ENCODE measurements at regions not wholly inside any gene's neighbourhood (a gene's known extent, or its start where the extent isn't known, plus 50 kb on each side); places are given as distances from the start of the nearest gene placed in this dataset.

GRCh38 chr2:177029901-177030300 is 182.7 kb upstream of the HNRNPA3 start:
- ChIA-PET POLR2A (no interaction called here), CTCF (no interaction called here)

GRCh38 chr2:177030451-177031105 is 182.0 kb upstream of the HNRNPA3 start:
- CTCF ChIA-PET: no interaction called here
- POLR2A ChIA-PET: no interaction called here

DNA sequence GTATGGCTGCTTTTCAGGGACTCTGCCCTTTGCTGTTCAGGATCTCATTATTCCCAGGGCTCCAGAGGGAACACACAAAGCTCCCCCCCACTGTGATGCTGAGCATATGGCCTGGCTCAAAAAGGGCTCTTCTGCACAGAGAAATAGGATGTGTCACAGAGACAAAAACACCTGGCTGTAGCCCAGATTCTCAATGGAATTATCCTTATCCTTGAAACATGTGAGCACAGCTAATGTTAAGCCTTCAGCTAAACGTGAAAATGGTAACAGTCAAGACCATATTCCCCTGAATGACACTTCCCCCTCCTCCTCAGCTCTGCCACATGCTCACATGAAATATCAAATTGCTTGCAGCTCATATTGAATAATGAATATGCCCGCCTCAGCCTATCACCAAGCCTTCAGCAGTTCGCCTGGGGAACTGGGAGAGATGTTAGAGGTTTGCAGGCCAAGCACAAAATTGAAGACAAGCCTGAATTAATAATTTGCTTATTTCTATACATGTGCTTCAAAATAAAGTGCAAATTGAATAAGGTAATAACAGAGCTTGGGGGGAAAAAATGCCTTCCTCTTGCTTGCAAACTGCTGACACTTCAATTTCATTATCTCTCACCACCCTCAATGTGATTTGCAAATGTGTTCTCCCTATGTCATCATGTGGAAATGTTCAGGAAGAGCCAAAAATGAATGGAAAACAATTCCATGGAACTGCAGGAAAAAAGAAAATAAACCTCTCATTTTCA is 181.0 kb upstream of the HNRNPA3 start:
- ChIA-PET POLR2A (no interaction called here), CTCF (no interaction called here)

GRCh38 chr2:177036747-177037146 is 175.8 kb upstream of the HNRNPA3 start:
- ChIA-PET POLR2A (no interaction called here), CTCF (no interaction called here)

GRCh38 chr2:177037569-177037968 is 175.0 kb upstream of the HNRNPA3 start:
- CTCF ChIA-PET: no interaction called here
- POLR2A ChIA-PET: no interaction called here

- CTCF ChIA-PET: no interaction called here
These were observed 173.7 kb upstream of the HNRNPA3 start for GRCh38 chr2:177038787-177039484.

GRCh38 chr2:177042311-177042710 is 170.3 kb upstream of the HNRNPA3 start:
- POLR2A ChIA-PET: no interaction called here

More at GRCh38 chr2:177038787-177039484, 173.7 kb upstream of the HNRNPA3 start:
- POLR2A ChIA-PET: no interaction called here

GRCh38 chr2:177044671-177045070 is 167.9 kb upstream of the HNRNPA3 start:
- ChIA-PET CTCF (no interaction called here), POLR2A (no interaction called here)

More at GRCh38 chr2:177042311-177042710, 170.3 kb upstream of the HNRNPA3 start:
- CTCF ChIA-PET: no interaction called here

- CTCF ChIA-PET: no interaction called here
- POLR2A ChIA-PET: no interaction called here
These were observed 163.6 kb upstream of the HNRNPA3 start for GRCh38 chr2:177048981-177049380.

GRCh38 chr2:177051278-177051677 is 161.3 kb upstream of the HNRNPA3 start:
- CTCF ChIA-PET: interaction anchor here (0.7 to 1.0 kb wide), 2 partner anchors 10 to 437 kb away, joined by 3 read pairs; no protein-coding TSS in a partner anchor
- POLR2A ChIA-PET: no interaction called here

GRCh38 chr2:177052471-177052870 is 160.1 kb upstream of the HNRNPA3 start:
- CTCF ChIA-PET: no interaction called here
- POLR2A ChIA-PET: no interaction called here

- CTCF ChIA-PET: no interaction called here
These were observed 159.6 kb upstream of the HNRNPA3 start for GRCh38 chr2:177053038-177053437.

DNA sequence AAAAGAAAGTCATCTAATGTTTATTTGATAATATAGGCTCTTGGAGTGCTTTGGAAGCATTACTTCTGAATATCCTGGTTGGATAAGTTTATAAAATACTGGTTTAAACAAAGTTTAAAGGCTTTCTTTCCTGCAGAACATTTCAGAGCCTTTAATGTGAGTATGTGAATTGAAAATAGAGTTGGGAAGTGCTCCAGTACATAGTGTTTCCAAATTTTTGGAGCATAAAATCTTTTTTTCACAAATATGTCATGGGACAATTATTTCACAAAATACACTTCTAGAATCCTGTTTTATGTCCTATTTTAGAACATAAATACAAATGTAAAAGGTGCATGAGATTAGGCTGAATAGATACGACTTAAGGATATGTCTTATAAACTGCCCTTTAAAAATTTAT is 158.9 kb upstream of the HNRNPA3 start:
- POLR2A ChIA-PET: no interaction called here

More at GRCh38 chr2:177053038-177053437, 159.6 kb upstream of the HNRNPA3 start:
- POLR2A ChIA-PET: no interaction called here

DNA sequence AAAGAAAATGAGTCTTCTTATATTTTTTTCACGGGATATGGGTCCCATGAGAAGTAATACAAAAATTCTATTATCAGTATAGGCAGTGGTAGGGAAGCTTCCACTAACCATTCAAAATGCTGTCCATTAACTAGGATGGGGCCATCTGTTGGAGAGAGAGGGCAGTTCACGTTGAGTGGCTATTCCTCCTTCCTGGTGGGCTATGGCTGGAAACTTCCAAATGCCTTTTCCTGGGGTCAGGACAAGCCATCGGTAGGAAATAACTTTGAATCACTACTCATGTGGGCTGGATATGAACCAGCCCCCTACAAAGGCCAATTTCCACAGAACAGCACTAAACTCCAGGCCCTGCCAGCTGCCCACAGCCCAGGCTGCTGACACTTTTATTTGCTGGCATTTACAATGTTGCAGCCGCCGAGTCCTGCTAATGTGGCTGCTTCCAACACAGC is 156.1 kb upstream of the HNRNPA3 start:
- ChIA-PET CTCF (no interaction called here), POLR2A (no interaction called here)

More for the DNA sequence above, 158.9 kb upstream of the HNRNPA3 start:
- CTCF ChIA-PET: no interaction called here

- ChIA-PET POLR2A (no interaction called here), CTCF (no interaction called here)
These were observed 153.8 kb upstream of the HNRNPA3 start for GRCh38 chr2:177058747-177059146.

DNA sequence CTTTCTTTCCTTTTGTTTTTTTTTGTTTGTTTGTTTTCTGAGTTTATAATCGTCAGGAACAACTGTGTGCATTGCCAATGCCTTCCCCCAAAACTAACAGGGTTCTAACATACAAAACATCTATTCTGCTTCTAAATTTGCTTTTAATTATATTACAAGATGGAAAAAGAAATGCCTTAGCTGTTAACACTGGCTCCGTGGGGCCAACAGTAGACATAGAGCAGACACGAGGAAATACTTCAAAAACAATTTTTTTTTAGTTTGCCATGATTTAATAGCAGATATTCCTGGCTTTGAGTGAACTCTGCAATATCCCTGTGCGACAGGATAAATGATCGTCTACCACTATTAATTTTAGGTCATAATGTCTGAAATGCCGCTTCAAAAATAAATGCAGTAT is 153.3 kb upstream of the HNRNPA3 start:
- POLR2A ChIA-PET: no interaction called here
- CTCF ChIA-PET: no interaction called here

DNA sequence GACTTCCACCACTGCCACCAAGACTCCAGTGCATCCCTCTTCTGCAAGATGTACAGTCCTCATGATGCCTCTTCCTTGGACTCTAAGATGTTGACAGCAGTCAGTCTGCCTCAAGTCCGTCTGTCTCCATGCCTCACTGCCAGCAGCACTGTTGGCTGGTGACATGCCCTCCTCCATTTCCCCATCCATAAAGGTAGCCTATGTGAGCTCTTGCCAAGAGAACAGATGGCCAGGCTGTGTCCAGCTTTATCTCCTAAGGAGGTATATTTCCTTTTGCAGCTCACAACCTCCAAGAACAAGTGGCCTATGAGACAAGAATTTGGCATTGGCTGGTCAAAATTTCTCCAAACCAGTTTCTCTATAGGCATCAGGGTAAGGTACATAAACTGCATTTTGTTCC is 149.3 kb upstream of the HNRNPA3 start:
- ChIA-PET POLR2A (no interaction called here), CTCF (no interaction called here)

DNA sequence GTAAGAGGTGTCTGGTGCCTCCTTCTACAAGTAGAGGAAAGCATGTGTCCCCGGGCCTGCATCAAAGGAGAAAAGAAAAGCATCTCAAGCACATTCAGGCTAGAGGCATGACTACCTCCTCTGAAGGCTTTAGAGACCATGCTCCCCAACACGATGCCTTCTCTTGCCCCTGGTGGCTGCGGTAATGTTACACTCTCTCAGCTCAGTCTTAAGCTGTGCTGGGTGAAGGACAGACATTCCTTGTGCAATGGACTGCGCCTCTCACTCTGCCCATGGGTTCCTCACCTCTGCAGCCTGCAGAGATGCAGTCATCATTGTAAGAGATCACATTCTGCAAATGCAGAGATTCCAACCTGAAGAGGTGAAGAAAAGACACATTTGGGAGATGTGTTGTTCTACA is 148.2 kb upstream of the HNRNPA3 start:
- POLR2A ChIA-PET: no interaction called here
- CTCF ChIA-PET: no interaction called here

- ChIA-PET POLR2A (no interaction called here), CTCF (no interaction called here)
These were observed 143.6 kb upstream of the HNRNPA3 start for GRCh38 chr2:177068967-177069366.

- CTCF ChIA-PET: interaction anchor here (0.6 kb wide), 1 partner anchor 1715 kb away, joined by 3 read pairs; no protein-coding TSS in a partner anchor
- POLR2A ChIA-PET: no interaction called here
These were observed 140.5 kb upstream of the HNRNPA3 start for GRCh38 chr2:177072090-177072489.

GRCh38 chr2:177073611-177074010 is 139.0 kb upstream of the HNRNPA3 start:
- CTCF ChIA-PET: interaction anchor here (0.9 kb wide), 1 partner anchor 27 kb away, joined by 3 read pairs; no protein-coding TSS in a partner anchor
- POLR2A ChIA-PET: no interaction called here

All from activated CD8-positive, alpha-beta memory T cell treated with anti-CD3 and anti-CD28 coated beads for 36 hours (primary cell).